Astrocyte (in vitro differentiated cells and primary cell): ENCODE measurements at regions not wholly inside any gene's neighbourhood (a gene's known extent, or its start where the extent isn't known, plus 50 kb on each side); places are given as distances from the start of the nearest gene placed in this dataset.

Experiments used
- CTCF ChIP-seq: IDR thresholded peaks from 2 replicates; pipeline ENCODE4 v1.5.1; 2011; ENCODE audit warnings: low read depth, mild to moderate bottlenecking, inconsistent platforms, low read length, moderate library complexity; ENCODE audit not compliant: insufficient read depth
- EZH2 ChIP-seq: IDR thresholded peaks from 2 replicates; pipeline ENCODE4 v1.6.1; 2012; ENCODE audit warnings: mild to moderate bottlenecking, low read length, inconsistent platforms; ENCODE audit not compliant: insufficient read depth

GRCh38 chr2:66694087-66694860 lies 259.3 kb downstream of the MEIS1 start:
- TF ChIP-seq CTCF (no peak), EZH2 (no peak)
